Hepatocyte (in vitro differentiated cells): ENCODE measurements at regions not wholly inside any gene's neighbourhood (a gene's known extent, or its start where the extent isn't known, plus 50 kb on each side); places are given as distances from the start of the nearest gene placed in this dataset.

Experiments
- EZH2 ChIP-seq: fragments of 200-600 bp; sonication (generic); IDR thresholded peaks from 2 replicates; pipeline ENCODE4 v1.6.1; 2016; ENCODE audit warnings: antibody characterized with exemption, mild to moderate bottlenecking, borderline replicate concordance
- EZH2phosphoT487 ChIP-seq: fragments of 200-600 bp; sonication (generic); IDR thresholded peaks from one replicate; pipeline ENCODE4 v1.6.1; 2018; ENCODE audit warnings: antibody characterized with exemption, mild to moderate bottlenecking, low read depth, moderate library complexity; ENCODE audit not compliant: unreplicated experiment, severe bottlenecking
- TF ChIP-seq, protein P1 (sequence below): fragments of 200-600 bp; sonication (generic); IDR thresholded peaks from 2 replicates; pipeline ENCODE4 v1.5.1; 2016; ENCODE audit warnings: antibody characterized with exemption, mild to moderate bottlenecking; ENCODE audit not compliant: poor library complexity

DNA sequence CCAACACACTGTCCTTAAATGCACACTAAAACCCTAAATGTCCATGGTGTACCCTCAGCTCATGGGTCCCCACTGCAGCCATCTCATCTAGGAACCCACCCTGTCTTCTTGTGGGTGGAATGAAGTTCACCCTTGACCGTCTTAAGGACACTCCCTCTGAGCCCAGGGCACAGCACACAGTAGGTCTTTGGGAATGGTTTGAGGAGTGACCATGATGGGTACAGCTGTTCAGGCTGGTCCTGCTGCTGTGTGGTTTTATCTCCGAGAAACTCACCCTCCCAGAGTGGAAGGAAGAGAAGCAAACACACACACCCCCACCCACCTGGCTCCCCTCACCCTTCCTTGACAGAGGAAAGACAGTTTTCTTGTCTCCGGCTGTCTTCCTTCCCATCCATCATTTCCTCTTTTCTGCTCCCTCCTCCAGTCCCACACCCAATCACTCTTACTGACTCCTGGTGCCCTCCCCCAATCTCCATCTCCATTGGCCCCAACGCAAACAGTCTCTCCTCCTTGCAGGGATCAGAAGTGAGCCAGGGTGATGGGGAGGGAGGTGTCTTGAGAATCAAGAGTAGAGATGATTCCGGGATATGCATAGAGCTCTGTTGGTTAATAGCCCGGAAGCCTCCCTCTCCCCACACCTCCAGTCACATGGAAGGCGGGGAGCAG, 105.9 kb upstream of the LHX5 start:
- TF ChIP-seq, protein P1, sequence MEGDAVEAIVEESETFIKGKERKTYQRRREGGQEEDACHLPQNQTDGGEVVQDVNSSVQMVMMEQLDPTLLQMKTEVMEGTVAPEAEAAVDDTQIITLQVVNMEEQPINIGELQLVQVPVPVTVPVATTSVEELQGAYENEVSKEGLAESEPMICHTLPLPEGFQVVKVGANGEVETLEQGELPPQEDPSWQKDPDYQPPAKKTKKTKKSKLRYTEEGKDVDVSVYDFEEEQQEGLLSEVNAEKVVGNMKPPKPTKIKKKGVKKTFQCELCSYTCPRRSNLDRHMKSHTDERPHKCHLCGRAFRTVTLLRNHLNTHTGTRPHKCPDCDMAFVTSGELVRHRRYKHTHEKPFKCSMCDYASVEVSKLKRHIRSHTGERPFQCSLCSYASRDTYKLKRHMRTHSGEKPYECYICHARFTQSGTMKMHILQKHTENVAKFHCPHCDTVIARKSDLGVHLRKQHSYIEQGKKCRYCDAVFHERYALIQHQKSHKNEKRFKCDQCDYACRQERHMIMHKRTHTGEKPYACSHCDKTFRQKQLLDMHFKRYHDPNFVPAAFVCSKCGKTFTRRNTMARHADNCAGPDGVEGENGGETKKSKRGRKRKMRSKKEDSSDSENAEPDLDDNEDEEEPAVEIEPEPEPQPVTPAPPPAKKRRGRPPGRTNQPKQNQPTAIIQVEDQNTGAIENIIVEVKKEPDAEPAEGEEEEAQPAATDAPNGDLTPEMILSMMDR: no peak
- TF ChIP-seq EZH2phosphoT487 (no peak), EZH2 (no peak)
